A549 (cell line): ENCODE measurements at regions not wholly inside any gene's neighbourhood (a gene's known extent, or its start where the extent isn't known, plus 50 kb on each side); places are given as distances from the start of the nearest gene placed in this dataset.
A peak's percentile ranks its signal among the peaks of the same experiment; 100 is the strongest.

ENCODE experiments used
- ATAC-seq, 2 experiments: fragments of 200-7000 bp in 1 of 2; fragments of >200 bp in 1 of 2; cut with Nextera tagmentation in 1 of 2; cut with Tn5 transposase in 1 of 2; 3 replicates each; pipeline versions ENCODE4 v1.8.0 to v1.9.1; 2018 to 2020; ENCODE audit warnings: mild to moderate bottlenecking in 1 of 2, moderate library complexity in 1 of 2
- CTCF ChIA-PET: fragments of 300-600 bp; sonication (Branson Sonifier 250); formaldehyde crosslinking; extraction: SDS; loops from one replicate; lab custom pipeline; 2021; ENCODE audit warnings: antibody characterized with exemption, inconsistent platforms; lab: Yijun Ruan, JAX
- POLR2A ChIA-PET: fragments of 350-600 bp; formaldehyde crosslinking; extraction: SDS; loops from one replicate; lab custom pipeline; 2021; ENCODE audit warnings: antibody characterized with exemption, inconsistent platforms; lab: Yijun Ruan, JAX
- DNase-seq, 2 experiments: peaks; one replicate each; pipeline versions ENCODE4 v3.0.0 to v3.0.0-alpha.2; 2011 to 2016; ENCODE audit warnings: low read depth in 1 of 2, low spot score in 1 of 2
- FAIRE-seq: peaks from 2 replicates; lab custom pipeline; 2011; peaks lifted over from hg19 to GRCh38; lab: Jason Lieb, UNC
- H3K27ac ChIP-seq, 2 experiments: fragments of >200 bp; sonication (Bioruptor Twin); formaldehyde crosslinking; 3 replicates each; pipeline ENCODE4 v1.5.1; 2016 to 2017
- H3K4me1 ChIP-seq: fragments of >200 bp; sonication (Bioruptor Twin); formaldehyde crosslinking; 3 replicates; pipeline ENCODE4 v1.6.1; 2016
- H3K4me2 ChIP-seq: fragments of >200 bp; sonication (Bioruptor Twin); formaldehyde crosslinking; 3 replicates; pipeline ENCODE4 v1.6.1; 2016
- H3K4me3 ChIP-seq: fragments of >200 bp; sonication (Bioruptor Twin); formaldehyde crosslinking; 3 replicates; pipeline ENCODE4 v1.5.1; 2016
- H3K9me3 ChIP-seq: fragments of >200 bp; sonication (Bioruptor Twin); formaldehyde crosslinking; 3 replicates; pipeline ENCODE4 v1.6.1; 2016
- ATOH8 ChIP-seq: fragments of 250-450 bp; sonication (Bioruptor Pico); IDR thresholded peaks from 2 replicates; pipeline ENCODE4 v1.5.0; 2020; ENCODE audit warnings: low read depth, mild to moderate bottlenecking, moderate library complexity
- CBX2 ChIP-seq: fragments of 200-600 bp; sonication (generic); IDR thresholded peaks from 2 replicates; pipeline ENCODE4 v1.6.1; 2016; ENCODE audit warnings: low read depth, mild to moderate bottlenecking, borderline replicate concordance
- CBX8 ChIP-seq: fragments of 200-600 bp; sonication (generic); IDR thresholded peaks from 2 replicates; pipeline ENCODE4 v1.6.1; 2016
- CHD4 ChIP-seq: fragments of 200-600 bp; sonication (generic); IDR thresholded peaks from 2 replicates; pipeline ENCODE4 v1.6.1; 2016; ENCODE audit warnings: antibody characterized with exemption, mild to moderate bottlenecking, borderline replicate concordance
- EHMT2 ChIP-seq: fragments of 200-600 bp; sonication (generic); IDR thresholded peaks from 2 replicates; pipeline ENCODE4 v1.6.1; 2016; ENCODE audit warnings: antibody characterized with exemption, low read depth, mild to moderate bottlenecking, moderate library complexity
- FOSL2 ChIP-seq, 2 experiments: fragments of 450-650 bp in 1 of 2; fragments of >200 bp in 1 of 2; sonication (Bioruptor Twin) in 1 of 2; formaldehyde crosslinking; IDR thresholded peaks; 2 replicates each; pipeline versions ENCODE4 v1.5.0 to v1.6.1; 2016 to 2020; ENCODE audit warnings: mild to moderate bottlenecking in 1 of 2, moderate library complexity in 1 of 2
- FOXS1 ChIP-seq: fragments of 250-450 bp; sonication (Bioruptor Pico); IDR thresholded peaks from 2 replicates; pipeline ENCODE4 v1.5.0; 2020; ENCODE audit warnings: mild to moderate bottlenecking, moderate library complexity
- HDAC2 ChIP-seq: fragments of 200-600 bp; sonication (generic); IDR thresholded peaks from 2 replicates; pipeline ENCODE4 v1.6.1; 2016
- HEYL ChIP-seq: fragments of 250-450 bp; sonication (Bioruptor Pico); IDR thresholded peaks from 2 replicates; pipeline ENCODE4 v1.8.0; 2021; ENCODE audit warnings: mild to moderate bottlenecking, moderate library complexity
- HOXA7 ChIP-seq: fragments of 250-450 bp; sonication (Bioruptor Pico); IDR thresholded peaks from 2 replicates; pipeline ENCODE4 v1.5.0; 2020; ENCODE audit warnings: mild to moderate bottlenecking, moderate library complexity
- HOXB13 ChIP-seq: fragments of 250-450 bp; sonication (Bioruptor Pico); IDR thresholded peaks from 2 replicates; pipeline ENCODE4 v1.5.0; 2020; ENCODE audit warnings: low read depth, mild to moderate bottlenecking, moderate library complexity
- HOXB5 ChIP-seq: fragments of 250-450 bp; sonication (Bioruptor Pico); IDR thresholded peaks from 2 replicates; pipeline ENCODE4 v1.5.0; 2020; ENCODE audit warnings: mild to moderate bottlenecking, moderate library complexity
- KDM1A ChIP-seq: fragments of 200-600 bp; sonication (generic); IDR thresholded peaks from 2 replicates; pipeline ENCODE4 v1.6.1; 2016; ENCODE audit warnings: low read depth, mild to moderate bottlenecking
- KDM5A ChIP-seq: fragments of 200-600 bp; sonication (generic); IDR thresholded peaks from 2 replicates; pipeline ENCODE4 v1.6.1; 2016; ENCODE audit warnings: antibody characterized with exemption, mild to moderate bottlenecking
- MAFK ChIP-seq: fragments of 450-650 bp; IDR thresholded peaks from 2 replicates; pipeline ENCODE4 v1.6.1; 2014; ENCODE audit not compliant: partially characterized antibody
- MAX ChIP-seq: IDR thresholded peaks from 2 replicates; pipeline ENCODE4 v1.6.1; 2012
- NFE2L2 ChIP-seq: fragments of 150-350 bp; conservative IDR thresholded peaks from 2 replicates; pipeline ENCODE4 v1.6.1; 2014; ENCODE audit warnings: low read length
- NPAS2 ChIP-seq: fragments of 250-450 bp; sonication (Bioruptor Pico); IDR thresholded peaks from 2 replicates; pipeline ENCODE4 v1.8.0; 2022; ENCODE audit warnings: mild to moderate bottlenecking, moderate library complexity, borderline replicate concordance
- PBX3 ChIP-seq: IDR thresholded peaks from 2 replicates; pipeline ENCODE4 v1.6.1; 2012
- PHF8 ChIP-seq: fragments of 200-600 bp; sonication (generic); IDR thresholded peaks from 2 replicates; pipeline ENCODE4 v1.6.1; 2016; ENCODE audit warnings: low read depth, mild to moderate bottlenecking, antibody characterized with exemption, moderate library complexity, borderline replicate concordance
- RAD21 ChIP-seq, 2 experiments: fragments of >200 bp in 1 of 2; sonication (Bioruptor Twin) in 1 of 2; formaldehyde crosslinking in 1 of 2; IDR thresholded peaks in 1 of 2; conservative IDR thresholded peaks in 1 of 2; 2 replicates in 1 of 2; 3 replicates in 1 of 2; pipeline ENCODE4 v1.6.1; 2012 to 2018; ENCODE audit warnings: inconsistent platforms in 1 of 2
- RFX5 ChIP-seq: fragments of 450-650 bp; IDR thresholded peaks from 2 replicates; pipeline ENCODE4 v1.7.1; 2014; ENCODE audit warnings: antibody characterized with exemption, mild to moderate bottlenecking, moderate library complexity
- RNF2 ChIP-seq: fragments of 200-600 bp; sonication (generic); IDR thresholded peaks from 2 replicates; pipeline ENCODE4 v1.6.1; 2016; ENCODE audit warnings: low read depth, mild to moderate bottlenecking, antibody characterized with exemption, moderate library complexity, borderline replicate concordance
- SMC3 ChIP-seq: fragments of >200 bp; sonication (Bioruptor Twin); formaldehyde crosslinking; IDR thresholded peaks from 3 replicates; pipeline ENCODE4 v1.6.1; 2018; ENCODE audit warnings: inconsistent platforms
- SREBF2 ChIP-seq: fragments of 450-650 bp; IDR thresholded peaks from 2 replicates; pipeline ENCODE4 v1.6.1; 2014; ENCODE audit warnings: mild to moderate bottlenecking, moderate library complexity
- TP53 ChIP-seq: fragments of 250-450 bp; sonication (Bioruptor Pico); IDR thresholded peaks from 2 replicates; pipeline ENCODE4 v1.5.0; 2021; ENCODE audit warnings: mild to moderate bottlenecking, moderate library complexity
- ZNF302 ChIP-seq: fragments of 250-450 bp; sonication (Bioruptor Pico); IDR thresholded peaks from 2 replicates; pipeline ENCODE4 v1.9.0; 2021; ENCODE audit warnings: inconsistent platforms, mild to moderate bottlenecking, moderate library complexity
- WGBS: methylation state at CpG from one replicate; pipeline ENCODE4 v1.1.6; 2017; ENCODE audit errors: missing lambda C conversion rate; 5-methylcytosine and 5-hydroxymethylcytosine counted together

- TF ChIP-seq SMC3: no peak
- TF ChIP-seq, all 56 proteins: peak for 0
Measured at GRCh38 chr5:57988813-57989212, 471.1 kb downstream of the PLK2 start (continued).

GRCh38 chr5:57987552-57987951, 472.3 kb downstream of the PLK2 start:
- H3K4me1 ChIP-seq: peaks cover 39% of the 10 kb centered on the region
- H3K27ac ChIP-seq: no peak overlapping the region
- TF ChIP-seq TP53 (CRISPR knock-in tag) (no peak), HOXB5 (CRISPR knock-in tag) (no peak), KDM1A (no peak), PBX3 (no peak), ATOH8 (CRISPR knock-in tag) (no peak), CBX8 (no peak), CBX2 (no peak), HOXB13 (CRISPR knock-in tag) (no peak), KDM5A (no peak), RFX5 (no peak), FOXS1 (CRISPR knock-in tag) (no peak), CHD4 (no peak), HDAC2 (no peak)
- ChIA-PET CTCF (interaction anchor here (0.7 to 1.3 kb wide), 3 partner anchors 100 to 474 kb away, joined by 3 read pairs; no protein-coding TSS in a partner anchor), POLR2A (no interaction called here)
- DNase-seq (no peak), ATAC-seq (no peak), FAIRE-seq (no peak)
- no peak overlapping the region for H3K4me3 ChIP-seq
- H3K4me2 ChIP-seq: peak overlapping the region; percentile 0; the same call in 1 of the 3 replicates
- H3K9me3 ChIP-seq: no peaks in the 10 kb centered on the region
- 60% methylated on average over 1 of the region's 1 CpG for WGBS

- ChIA-PET POLR2A (no interaction called here), CTCF (interaction anchor here (0.7 to 1.0 kb wide), 2 partner anchors 99 to 207 kb away, joined by 3 read pairs; no protein-coding TSS in a partner anchor)
- Histone ChIP-seq H3K9me3 (no peaks in the 10 kb centered on the region), H3K27ac (peak overlapping the region in 1 of 2 experiments; percentile 42; a peak in 2 of 6 replicates), H3K4me3 (no peak overlapping the region), H3K4me2 (peak overlapping the region; percentile 26; the same call in 2 of the 3 replicates), H3K4me1 (peaks cover 39% of the 10 kb centered on the region)
- peak; percentile 54 to 64; a peak in 4 of 6 replicates for ATAC-seq
- FAIRE-seq: no peak
- no peak for TF ChIP-seq HOXA7 (CRISPR knock-in tag)
- TF ChIP-seq NPAS2 (CRISPR knock-in tag): no peak
- TF ChIP-seq CBX2: no peak
- DNase-seq: peak in 1 of 2 experiments; percentile 59
Measured at GRCh38 chr5:57986761-57987341, 473.0 kb downstream of the PLK2 start.

- 33% methylated on average over 2 of the region's 2 CpGs for WGBS
- no peak for DNase-seq
- no peak for ATAC-seq
- Histone ChIP-seq H3K9me3 (no peaks in the 10 kb centered on the region), H3K4me3 (no peak overlapping the region), H3K4me2 (no peak overlapping the region), H3K4me1 (peaks cover 20% of the 10 kb centered on the region), H3K27ac (no peak overlapping the region)
- FAIRE-seq: no peak
- ChIA-PET POLR2A (no interaction called here), CTCF (no interaction called here)
- TF ChIP-seq SREBF2: no peak
- no peak for TF ChIP-seq PHF8
- no peak for TF ChIP-seq HEYL (CRISPR knock-in tag)
- no peak for TF ChIP-seq FOSL2 (IDR thresholded peaks at IDR 0.05)
- TF ChIP-seq FOSL2 (CRISPR knock-in tag; IDR thresholded peaks at IDR 0.05): no peak
- TF ChIP-seq MAX: no peak
- no peak for TF ChIP-seq RFX5
- TF ChIP-seq KDM1A: no peak
- TF ChIP-seq NFE2L2: no peak
- TF ChIP-seq CBX8: no peak
- TF ChIP-seq MAFK: no peak
- no peak for TF ChIP-seq PBX3
- TF ChIP-seq RAD21 (conservative IDR thresholded peaks at IDR 0.05 in 1 of 2, IDR thresholded peaks at IDR 0.05 in 1 of 2): no peak
- TF ChIP-seq HDAC2: no peak
- TF ChIP-seq RNF2: no peak
- TF ChIP-seq NPAS2 (CRISPR knock-in tag): no peak
- TF ChIP-seq ZNF302 (CRISPR knock-in tag): no peak
- TF ChIP-seq EHMT2: no peak
Measured at GRCh38 chr5:57983426-57983825, 476.5 kb downstream of the PLK2 start.
